ENCODE measurements at regions not wholly inside any gene's neighbourhood (a gene's known extent, or its start where the extent isn't known, plus 50 kb on each side); places are given as distances from the start of the nearest gene placed in this dataset.

DNA sequence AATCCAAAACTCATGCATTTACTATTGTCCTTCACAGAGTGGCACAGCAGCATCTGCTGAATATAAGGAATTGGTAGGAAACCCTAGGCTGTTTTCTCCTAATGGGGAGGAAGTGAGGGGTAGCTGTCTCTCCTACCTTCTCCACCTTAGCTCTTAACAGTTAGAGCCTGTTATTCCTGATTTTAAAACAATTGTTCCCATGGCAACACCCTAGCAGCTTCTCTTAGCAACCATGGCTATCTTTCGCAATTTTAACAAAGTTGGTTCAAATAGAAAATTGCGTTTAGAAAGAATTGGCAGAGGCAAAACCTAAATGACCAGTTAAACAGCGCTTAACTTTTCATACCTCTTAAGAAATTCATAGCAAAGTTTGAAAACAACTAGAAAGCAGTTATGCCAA is 603.4 kb upstream of the AUTS2 start:
- Histone ChIP-seq H3K9me3 (peaks cover 0 to 7% (median 0%) of the 10 kb centered on the region in 3 donors), H3K4me3 (no peak overlapping the region), H3K36me3 (no peaks in the 10 kb centered on the region), H3K4me1 (no peaks in the 10 kb centered on the region), H3K27me3 (no peaks in the 10 kb centered on the region), H3K27ac (no peak overlapping the region)
- TF ChIP-seq POLR2A (IDR thresholded peaks at IDR 0.05) (no peak), EP300 (IDR thresholded peaks at IDR 0.05) (no peak), POLR2AphosphoS5 (IDR thresholded peaks at IDR 0.05) (no peak)
- TF ChIP-seq, protein P1, sequence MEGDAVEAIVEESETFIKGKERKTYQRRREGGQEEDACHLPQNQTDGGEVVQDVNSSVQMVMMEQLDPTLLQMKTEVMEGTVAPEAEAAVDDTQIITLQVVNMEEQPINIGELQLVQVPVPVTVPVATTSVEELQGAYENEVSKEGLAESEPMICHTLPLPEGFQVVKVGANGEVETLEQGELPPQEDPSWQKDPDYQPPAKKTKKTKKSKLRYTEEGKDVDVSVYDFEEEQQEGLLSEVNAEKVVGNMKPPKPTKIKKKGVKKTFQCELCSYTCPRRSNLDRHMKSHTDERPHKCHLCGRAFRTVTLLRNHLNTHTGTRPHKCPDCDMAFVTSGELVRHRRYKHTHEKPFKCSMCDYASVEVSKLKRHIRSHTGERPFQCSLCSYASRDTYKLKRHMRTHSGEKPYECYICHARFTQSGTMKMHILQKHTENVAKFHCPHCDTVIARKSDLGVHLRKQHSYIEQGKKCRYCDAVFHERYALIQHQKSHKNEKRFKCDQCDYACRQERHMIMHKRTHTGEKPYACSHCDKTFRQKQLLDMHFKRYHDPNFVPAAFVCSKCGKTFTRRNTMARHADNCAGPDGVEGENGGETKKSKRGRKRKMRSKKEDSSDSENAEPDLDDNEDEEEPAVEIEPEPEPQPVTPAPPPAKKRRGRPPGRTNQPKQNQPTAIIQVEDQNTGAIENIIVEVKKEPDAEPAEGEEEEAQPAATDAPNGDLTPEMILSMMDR (IDR thresholded peaks at IDR 0.05) = no peak
- 83 to 95% methylated on average over 3 of the region's 3 CpGs for WGBS, 2 donors (ENCODE audit: low coverage in 1 of 2)
- no peak for ATAC-seq

GRCh38 chr7:68998136-68998535 is 600.1 kb upstream of the AUTS2 start:
- H3K9me3 ChIP-seq = peaks cover 0 to 37% (median 0%) of the 10 kb centered on the region in 3 donors
- no peaks in the 10 kb centered on the region for H3K4me1 ChIP-seq
- H3K4me3 ChIP-seq = no peak overlapping the region
- no peaks in the 10 kb centered on the region for H3K36me3 ChIP-seq
- no peak for TF ChIP-seq POLR2AphosphoS5 (IDR thresholded peaks at IDR 0.05)
- no peak for TF ChIP-seq EP300 (IDR thresholded peaks at IDR 0.05)
- no peak overlapping the region for H3K27ac ChIP-seq
- no peak for ATAC-seq
- H3K27me3 ChIP-seq = no peaks in the 10 kb centered on the region
- 72% methylated on average over 3 of the region's 3 CpGs; no CpG with 5 or more reads in 1 of the 2 donors for WGBS, 2 donors (ENCODE audit: low coverage in 1 of 2)

- Histone ChIP-seq H3K36me3 (no peaks in the 10 kb centered on the region), H3K27me3 (no peaks in the 10 kb centered on the region), H3K4me1 (no peaks in the 10 kb centered on the region), H3K9me3 (peaks cover 0 to 37% (median 0%) of the 10 kb centered on the region in 3 donors), H3K27ac (no peak overlapping the region), H3K4me3 (no peak overlapping the region)
- TF ChIP-seq, protein P1 (IDR thresholded peaks at IDR 0.05) = no peak
- TF ChIP-seq POLR2AphosphoS5 (IDR thresholded peaks at IDR 0.05) = no peak
- no peak for TF ChIP-seq POLR2A (IDR thresholded peaks at IDR 0.05)
- TF ChIP-seq EP300 (IDR thresholded peaks at IDR 0.05) = no peak
- ATAC-seq = no peak
These were observed 595.9 kb upstream of the AUTS2 start for GRCh38 chr7:69002416-69002815.

- 100% methylated on average over 1 of the region's 1 CpG for WGBS, 2 donors (ENCODE audit: low coverage in 1 of 2)
- ATAC-seq = no peak
- TF ChIP-seq, protein P1 (IDR thresholded peaks at IDR 0.05) = no peak
- TF ChIP-seq EP300 (IDR thresholded peaks at IDR 0.05) = no peak
- no peak for TF ChIP-seq POLR2AphosphoS5 (IDR thresholded peaks at IDR 0.05)
- no peak for TF ChIP-seq POLR2A (IDR thresholded peaks at IDR 0.05)
These were observed 586.1 kb upstream of the AUTS2 start for GRCh38 chr7:69012149-69012548.

DNA sequence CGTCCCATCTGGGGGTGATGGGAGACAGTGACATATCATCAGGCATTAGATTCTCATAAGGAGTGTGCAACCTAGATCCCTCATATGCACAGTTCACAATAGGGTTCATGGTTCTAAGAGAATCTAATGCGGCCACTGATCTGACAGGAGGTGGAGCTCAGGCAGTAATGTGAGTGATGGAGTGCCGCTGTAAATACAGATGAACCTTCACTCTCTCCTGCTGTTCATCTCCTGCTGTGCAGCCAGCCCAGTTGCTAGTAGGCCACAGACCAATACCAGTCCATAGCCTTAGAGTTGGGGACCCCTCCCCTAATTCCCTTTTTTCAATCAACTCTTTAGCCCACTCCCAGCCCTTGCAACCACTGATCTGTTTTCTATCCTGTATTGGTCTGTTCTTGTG is 581.1 kb upstream of the AUTS2 start:
- 67 to 100% methylated on average over 2 of the region's 3 CpGs for WGBS, 2 donors (ENCODE audit: low coverage in 1 of 2)
- Histone ChIP-seq H3K36me3 (no peaks in the 10 kb centered on the region), H3K27ac (no peak overlapping the region), H3K27me3 (no peaks in the 10 kb centered on the region), H3K4me3 (no peak overlapping the region), H3K4me1 (no peaks in the 10 kb centered on the region), H3K9me3 (peaks cover 0 to 24% (median 0%) of the 10 kb centered on the region in 3 donors)
- TF ChIP-seq POLR2AphosphoS5 (IDR thresholded peaks at IDR 0.05) (no peak), POLR2A (IDR thresholded peaks at IDR 0.05) (no peak), EP300 (IDR thresholded peaks at IDR 0.05) (no peak)
- TF ChIP-seq, protein P1 (IDR thresholded peaks at IDR 0.05) = no peak
- ATAC-seq = no peak

More at GRCh38 chr7:69012149-69012548, 586.1 kb upstream of the AUTS2 start:
- Histone ChIP-seq H3K9me3 (no peaks in the 10 kb centered on the region), H3K4me1 (no peaks in the 10 kb centered on the region), H3K27me3 (no peaks in the 10 kb centered on the region), H3K36me3 (no peaks in the 10 kb centered on the region), H3K27ac (no peak overlapping the region), H3K4me3 (no peak overlapping the region)

Data from gastroesophageal sphincter (tissue), 4 donors.